GM06990 (cell line): ENCODE measurements at regions not wholly inside any gene's neighbourhood (a gene's known extent, or its start where the extent isn't known, plus 50 kb on each side); places are given as distances from the start of the nearest gene placed in this dataset.

Source experiments
- DNase-seq: peaks from one replicate; pipeline ENCODE4 v3.0.0-alpha.2; 2011; ENCODE audit not compliant: insufficient read length; ENCODE audit errors: extremely low read depth
- H3K27me3 ChIP-seq: replicated peaks from 2 replicates; pipeline ENCODE4 v1.6.0; 2011; ENCODE audit warnings: low read length; ENCODE audit not compliant: control insufficient read depth, insufficient read depth
- H3K36me3 ChIP-seq: 2 replicates; pipeline ENCODE4 v1.5.1; 2011; ENCODE audit warnings: low read length; ENCODE audit not compliant: control insufficient read depth, insufficient read depth
- H3K4me3 ChIP-seq: replicated peaks from 2 replicates; pipeline ENCODE4 v1.5.1; 2011; ENCODE audit warnings: low read depth, mild to moderate bottlenecking, control low read depth, low read length
- CTCF ChIP-seq: IDR thresholded peaks from 2 replicates; pipeline ENCODE4 v1.5.1; 2011; ENCODE audit warnings: low read length, control low read depth, mild to moderate bottlenecking, inconsistent platforms; ENCODE audit not compliant: insufficient read depth, poor library complexity, severe bottlenecking

- no peaks in the 10 kb centered on the region for H3K36me3 ChIP-seq
- no peak for TF ChIP-seq CTCF
Measured at GRCh38 chr3:16741103-16741758, 136.0 kb upstream of the DAZL start.

GRCh38 chr3:16741890-16742289 is 136.7 kb upstream of the DAZL start:
- no peak for DNase-seq
- H3K4me3 ChIP-seq: no peak overlapping the region
- TF ChIP-seq CTCF: no peak

More at GRCh38 chr3:16741103-16741758, 136.0 kb upstream of the DAZL start:
- no peak overlapping the region for H3K4me3 ChIP-seq
- no peak for DNase-seq
- H3K27me3 ChIP-seq: no peaks in the 10 kb centered on the region

GRCh38 chr3:16743276-16743675 is 138.1 kb upstream of the DAZL start:
- Histone ChIP-seq H3K36me3 (no peaks in the 10 kb centered on the region), H3K27me3 (no peaks in the 10 kb centered on the region), H3K4me3 (no peak overlapping the region)
- DNase-seq: no peak
- TF ChIP-seq CTCF: no peak

More at GRCh38 chr3:16741890-16742289, 136.7 kb upstream of the DAZL start:
- Histone ChIP-seq H3K27me3 (no peaks in the 10 kb centered on the region), H3K36me3 (no peaks in the 10 kb centered on the region)

GRCh38 chr3:16759227-16759903 is 125.4 kb upstream of the PLCL2 start:
- H3K4me3 ChIP-seq: no peak overlapping the region
- no peak for DNase-seq
- no peaks in the 10 kb centered on the region for H3K36me3 ChIP-seq
- no peaks in the 10 kb centered on the region for H3K27me3 ChIP-seq
- no peak for TF ChIP-seq CTCF

GRCh38 chr3:16761571-16761970 is 123.2 kb upstream of the PLCL2 start:
- no peak for TF ChIP-seq CTCF

More at GRCh38 chr3:16761571-16761970, 123.2 kb upstream of the PLCL2 start:
- Histone ChIP-seq H3K36me3 (no peaks in the 10 kb centered on the region), H3K4me3 (no peak overlapping the region), H3K27me3 (no peaks in the 10 kb centered on the region)
- DNase-seq: no peak
